Pancreas (tissue), 10 donors: ENCODE measurements at regions not wholly inside any gene's neighbourhood (a gene's known extent, or its start where the extent isn't known, plus 50 kb on each side); places are given as distances from the start of the nearest gene placed in this dataset.
"Not testable (repeated sequence)": the region's sequence is repeated elsewhere in the genome, so short reads cannot be mapped to it uniquely, and the experiment has no call there.

ENCODE experiments used
- ATAC-seq, 4 donors: fragments of 200-7000 bp; cut with Tn5 transposase; one replicate each; pipeline versions ENCODE4 v1.8.0 to v1.9.1; 2020; ENCODE audit warnings: mild to moderate bottlenecking in 4 of 4, moderate library complexity in 4 of 4
- DNase-seq, 6 donors: peaks; one replicate each; pipeline ENCODE4 v3.0.0-alpha.2; 2020
- FAIRE-seq: peaks from 2 replicates; lab custom pipeline; 2012; peaks lifted over from hg19 to GRCh38; lab: Jason Lieb, UNC
- H3K27ac ChIP-seq, 4 donors: fragments of 200-600 bp; sonication (generic); 1 replicate in 3 of 4; 2 replicates in 1 of 4; pipeline versions ENCODE4 v1.5.0 to v1.8.0; 2020
- H3K27me3 ChIP-seq, 4 donors: fragments of 200-600 bp; one replicate each; pipeline ENCODE4 v1.8.0; 2021
- H3K36me3 ChIP-seq, 3 donors: fragments of 200-600 bp; sonication (generic) in 1 of 3; one replicate each; pipeline versions ENCODE4 v1.5.0 to v1.8.0; 2020 to 2021
- H3K4me1 ChIP-seq, 3 donors: fragments of 200-600 bp; one replicate each; pipeline ENCODE4 v1.8.0; 2021
- H3K4me3 ChIP-seq, 4 donors: fragments of 200-600 bp; sonication (generic) in 2 of 4; one replicate each; pipeline versions ENCODE4 v1.5.0 to v1.8.0; 2020 to 2021
- H3K9me3 ChIP-seq, 4 donors: fragments of 200-600 bp; one replicate each; pipeline ENCODE4 v1.8.0; 2021
- WGBS, 2 donors: extraction: QIAGEN DNeasy Blood & Tissue Kit; methylation state at CpG; one replicate each; pipeline ENCODE4 v1.1.7; 2013; 5-methylcytosine and 5-hydroxymethylcytosine counted together
- intact Hi-C, 3 donors: fragments of 100-400 bp; cut with DNase I; formaldehyde crosslinking; loops; one replicate each; pipeline versions ENCODE4 v1.11.1 to v1.14.2; 2022
- TF ChIP-seq, protein P1 (sequence below), 4 donors: fragments of 200-600 bp; sonication (generic) in 3 of 4; IDR thresholded peaks; one replicate each; pipeline versions ENCODE4 v1.5.0 to v1.8.0; 2021; ENCODE audit warnings: antibody characterized with exemption in 4 of 4
- donor health status: healthy with polysubstance abuse.
- donor health status: DM: no; HTN: no; CAD: no; lungs with moderate emphysema.
- donor health status: DM: no; HTN: no; CAD: no.
- donor health status: control.
- donor health status: control.
- donor health status: Bipolar disorder and iron deficiency.
- donor health status: DM: yes; HTN: yes; CAD: no.
- donor health status: DM: no; HTN: no; CAD: no.
- donor health status: DM: no; HTN: no; CAD: no.
- donor health status: DM: yes; HTN: yes; CAD: no.

DNA sequence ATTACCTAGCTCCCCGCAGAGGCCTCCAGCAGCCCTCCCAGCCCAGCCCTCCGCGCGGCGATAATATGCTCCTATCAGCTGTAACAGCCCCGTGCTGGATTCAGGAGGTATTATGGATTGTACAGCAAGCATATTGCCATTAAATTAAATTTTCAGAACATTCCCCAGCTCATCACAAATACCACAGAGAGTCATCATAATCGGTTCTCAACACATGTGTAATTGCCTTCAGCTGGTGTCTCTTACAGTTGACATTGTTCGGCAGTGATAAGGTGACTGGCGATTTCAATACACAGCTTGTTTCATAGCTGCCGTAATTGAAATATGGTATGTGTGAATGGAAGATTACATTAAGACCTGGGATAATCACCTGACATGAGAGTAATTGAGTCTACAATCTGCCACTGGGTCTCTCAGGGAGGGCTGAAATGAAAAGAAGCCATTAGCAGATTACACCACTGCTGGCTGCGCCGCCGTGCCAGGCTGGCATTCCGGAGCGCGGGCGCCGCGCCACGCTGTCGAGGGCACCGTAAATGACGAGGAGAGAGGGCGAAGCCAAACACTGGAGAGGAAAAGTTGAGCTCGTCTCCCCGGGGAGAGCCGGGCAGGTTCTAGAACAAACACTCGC lies 549.4 kb upstream of the SALL3 start:
- Histone ChIP-seq H3K4me3 (no peak overlapping the region), H3K9me3 (no peaks in the 10 kb centered on the region), H3K27me3 (no peaks in the 10 kb centered on the region), H3K4me1 (no peaks in the 10 kb centered on the region), H3K27ac (no peak overlapping the region), H3K36me3 (no peaks in the 10 kb centered on the region)
- FAIRE-seq (no peak), DNase-seq (no peak), ATAC-seq (no peak)
- TF ChIP-seq, protein P1, sequence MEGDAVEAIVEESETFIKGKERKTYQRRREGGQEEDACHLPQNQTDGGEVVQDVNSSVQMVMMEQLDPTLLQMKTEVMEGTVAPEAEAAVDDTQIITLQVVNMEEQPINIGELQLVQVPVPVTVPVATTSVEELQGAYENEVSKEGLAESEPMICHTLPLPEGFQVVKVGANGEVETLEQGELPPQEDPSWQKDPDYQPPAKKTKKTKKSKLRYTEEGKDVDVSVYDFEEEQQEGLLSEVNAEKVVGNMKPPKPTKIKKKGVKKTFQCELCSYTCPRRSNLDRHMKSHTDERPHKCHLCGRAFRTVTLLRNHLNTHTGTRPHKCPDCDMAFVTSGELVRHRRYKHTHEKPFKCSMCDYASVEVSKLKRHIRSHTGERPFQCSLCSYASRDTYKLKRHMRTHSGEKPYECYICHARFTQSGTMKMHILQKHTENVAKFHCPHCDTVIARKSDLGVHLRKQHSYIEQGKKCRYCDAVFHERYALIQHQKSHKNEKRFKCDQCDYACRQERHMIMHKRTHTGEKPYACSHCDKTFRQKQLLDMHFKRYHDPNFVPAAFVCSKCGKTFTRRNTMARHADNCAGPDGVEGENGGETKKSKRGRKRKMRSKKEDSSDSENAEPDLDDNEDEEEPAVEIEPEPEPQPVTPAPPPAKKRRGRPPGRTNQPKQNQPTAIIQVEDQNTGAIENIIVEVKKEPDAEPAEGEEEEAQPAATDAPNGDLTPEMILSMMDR (IDR thresholded peaks at IDR 0.05) = no peak
- 84% methylated on average over 27 to 28 of the region's 28 CpGs for WGBS, 2 donors
- intact Hi-C loops = no loop called here

DNA sequence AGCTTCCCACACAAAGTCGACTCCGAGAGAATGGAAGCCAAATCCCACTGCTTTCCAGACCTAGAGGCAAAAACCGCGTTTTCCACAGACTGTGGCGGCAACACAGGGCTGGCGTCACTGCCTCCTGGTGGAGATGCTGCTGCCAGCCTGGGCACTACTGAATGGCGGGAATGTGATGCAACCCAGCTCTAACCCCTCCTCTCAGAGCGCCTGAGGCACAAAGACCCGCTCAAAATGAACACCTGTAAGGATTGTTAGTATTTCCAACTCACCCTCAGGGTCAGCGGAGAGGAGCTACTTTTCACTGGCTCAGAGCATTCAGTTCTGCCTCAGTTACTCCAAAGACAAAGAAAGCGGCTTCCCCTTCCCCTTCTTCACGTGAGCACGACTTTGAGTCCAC lies 548.0 kb upstream of the SALL3 start:
- ATAC-seq = no peak
- TF ChIP-seq, protein P1 (IDR thresholded peaks at IDR 0.05) = no peak
- intact Hi-C loops = no loop called here
- H3K36me3 ChIP-seq = no peaks in the 10 kb centered on the region
- no peaks in the 10 kb centered on the region for H3K4me1 ChIP-seq
- H3K27ac ChIP-seq = no peak overlapping the region
- H3K27me3 ChIP-seq = no peaks in the 10 kb centered on the region
- 66 to 69% methylated on average over 13 of the region's 13 CpGs for WGBS, 2 donors
- no peaks in the 10 kb centered on the region for H3K9me3 ChIP-seq
- no peak for FAIRE-seq
- no peak for DNase-seq
- no peak overlapping the region for H3K4me3 ChIP-seq

DNA sequence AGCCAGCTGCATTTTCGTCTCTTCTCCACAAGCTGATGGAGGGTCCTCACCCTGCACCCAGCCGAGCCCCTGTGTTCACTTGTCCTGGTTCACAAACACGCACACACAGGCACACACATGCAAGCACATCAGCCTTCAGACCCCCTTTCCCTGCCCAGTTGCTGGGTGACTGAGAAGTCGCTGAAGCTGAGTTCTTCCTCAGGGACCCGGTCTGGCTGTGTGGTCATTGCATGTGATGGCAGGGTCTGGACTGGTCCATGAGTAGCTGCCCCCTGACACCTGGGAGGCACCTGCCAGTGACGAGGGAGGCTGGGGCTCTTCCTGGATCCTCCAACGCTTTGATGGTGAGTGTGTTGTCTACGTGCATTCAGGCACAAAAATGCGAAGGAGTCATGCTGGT lies 546.1 kb upstream of the SALL3 start:
- H3K36me3 ChIP-seq = no peaks in the 10 kb centered on the region
- H3K9me3 ChIP-seq = no peaks in the 10 kb centered on the region
- no peak overlapping the region for H3K27ac ChIP-seq
- no peaks in the 10 kb centered on the region for H3K4me1 ChIP-seq
- WGBS, 2 donors = 54 to 68% methylated on average over 9 of the region's 9 CpGs
- H3K27me3 ChIP-seq = no peaks in the 10 kb centered on the region
- FAIRE-seq (no peak), ATAC-seq (no peak), DNase-seq (no peak)
- TF ChIP-seq, protein P1 (IDR thresholded peaks at IDR 0.05) = no peak
- intact Hi-C loops = no loop called here
- no peak overlapping the region for H3K4me3 ChIP-seq

DNA sequence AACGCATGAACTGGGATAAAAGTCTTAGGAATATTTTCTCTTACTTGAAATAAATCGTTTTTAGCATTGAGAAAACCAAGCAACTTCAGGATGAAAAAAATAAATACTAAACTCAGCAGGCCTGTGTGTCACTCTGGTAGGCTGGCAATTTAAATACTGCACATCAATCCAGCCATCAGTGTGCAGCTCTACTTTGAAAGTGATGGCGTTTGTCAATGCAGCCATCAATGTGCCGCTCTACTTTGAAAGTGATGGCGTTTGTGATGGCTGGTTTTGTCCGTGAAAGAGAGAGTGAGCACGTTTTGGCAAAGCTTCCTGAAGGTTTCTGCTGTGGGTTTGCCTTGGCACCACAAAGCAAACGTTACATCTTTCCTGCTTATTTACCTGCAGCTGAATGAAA lies 543.5 kb upstream of the SALL3 start:
- H3K36me3 ChIP-seq = no peaks in the 10 kb centered on the region
- H3K4me1 ChIP-seq = no peaks in the 10 kb centered on the region
- ATAC-seq (no peak), DNase-seq (no peak), FAIRE-seq (no peak)
- no peak overlapping the region for H3K4me3 ChIP-seq
- H3K9me3 ChIP-seq = no peaks in the 10 kb centered on the region
- TF ChIP-seq, protein P1 (IDR thresholded peaks at IDR 0.05) = no peak
- intact Hi-C loops = no loop called here
- 44 to 60% methylated on average over 8 of the region's 8 CpGs for WGBS, 2 donors
- no peak overlapping the region for H3K27ac ChIP-seq
- no peaks in the 10 kb centered on the region for H3K27me3 ChIP-seq

DNA sequence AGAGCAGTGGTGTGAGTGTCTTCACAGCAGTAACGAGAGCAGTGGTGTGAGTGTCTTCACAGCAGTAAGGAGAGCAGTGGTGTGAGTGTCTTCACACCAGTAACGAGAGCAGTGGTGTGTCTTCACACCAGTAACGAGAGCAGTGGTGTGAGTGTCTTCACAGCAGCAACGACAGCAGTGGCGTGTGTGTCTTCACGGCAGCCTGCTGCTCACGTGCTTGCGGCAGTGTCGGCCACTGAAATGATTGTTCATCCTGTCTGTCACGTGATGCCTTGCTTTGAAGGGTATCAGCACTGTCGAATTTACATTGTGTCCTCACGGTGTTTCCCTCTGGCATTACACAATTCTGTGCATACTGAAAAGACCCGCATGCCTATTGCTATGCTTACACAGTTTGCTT lies 541.4 kb upstream of the SALL3 start:
- intact Hi-C loops, H3K36me3 ChIP-seq, H3K4me3 ChIP-seq, H3K9me3 ChIP-seq, H3K27me3 ChIP-seq, H3K27ac ChIP-seq, ATAC-seq, H3K4me1 ChIP-seq, DNase-seq, FAIRE-seq: not testable (repeated sequence)
- 70 to 74% methylated on average over 13 of the region's 13 CpGs for WGBS, 2 donors
